ENCODE measurements at regions not wholly inside any gene's neighbourhood (a gene's known extent, or its start where the extent isn't known, plus 50 kb on each side); places are given as distances from the start of the nearest gene placed in this dataset.

GRCh38 chr12:17884581-17884980, 205.4 kb downstream of the RERGL start:
- TF ChIP-seq CTCF (conservative IDR thresholded peaks at IDR 0.05; ENCODE audit: low read depth, low read length) = no peak
- TF ChIP-seq RAD21 (IDR thresholded peaks at IDR 0.05; ENCODE audit: low read length) = no peak
- TF ChIP-seq POLR2A (IDR thresholded peaks at IDR 0.05; ENCODE audit: low read depth, low read length) = no peak
- no peak for TF ChIP-seq USF2 (IDR thresholded peaks at IDR 0.05; ENCODE audit: low read depth, low read length)
- TF ChIP-seq ELK1 (IDR thresholded peaks at IDR 0.05; ENCODE audit: borderline replicate concordance, low read depth, low read length) = no peak
- TF ChIP-seq BHLHE40 (IDR thresholded peaks at IDR 0.05; ENCODE audit: low read depth, low read length) = no peak
- TF ChIP-seq RFX5 (IDR thresholded peaks at IDR 0.05; ENCODE audit: low read depth, low read length) = no peak
- no peak for TF ChIP-seq CHD1 (IDR thresholded peaks at IDR 0.05; ENCODE audit: low read depth, low read length)
- TF ChIP-seq MXI1 (IDR thresholded peaks at IDR 0.05; ENCODE audit: borderline replicate concordance, low read depth, low read length) = no peak
- no peak for TF ChIP-seq CEBPB (IDR thresholded peaks at IDR 0.05; ENCODE audit: low read depth, low read length)
- no peak for TF ChIP-seq RCOR1 (IDR thresholded peaks at IDR 0.05; ENCODE audit: insufficient replicate concordance, low read length)
- no peak for TF ChIP-seq MAFK (IDR thresholded peaks at IDR 0.05; ENCODE audit: low read depth, low read length)
- TF ChIP-seq FOS (IDR thresholded peaks at IDR 0.05; ENCODE audit: low read depth, low read length) = no peak
- no peak for TF ChIP-seq MAZ (IDR thresholded peaks at IDR 0.05; ENCODE audit: borderline replicate concordance, low read depth, low read length)

All from IMR-90 (cell line).